Midbrain (tissue), 1 donor: ENCODE measurements at regions not wholly inside any gene's neighbourhood (a gene's known extent, or its start where the extent isn't known, plus 50 kb on each side); places are given as distances from the start of the nearest gene placed in this dataset.

ENCODE experiments used
- DNase-seq: peaks from one replicate; lab custom pipeline; 2025; lab: John Stamatoyannopoulos, UW

DNA sequence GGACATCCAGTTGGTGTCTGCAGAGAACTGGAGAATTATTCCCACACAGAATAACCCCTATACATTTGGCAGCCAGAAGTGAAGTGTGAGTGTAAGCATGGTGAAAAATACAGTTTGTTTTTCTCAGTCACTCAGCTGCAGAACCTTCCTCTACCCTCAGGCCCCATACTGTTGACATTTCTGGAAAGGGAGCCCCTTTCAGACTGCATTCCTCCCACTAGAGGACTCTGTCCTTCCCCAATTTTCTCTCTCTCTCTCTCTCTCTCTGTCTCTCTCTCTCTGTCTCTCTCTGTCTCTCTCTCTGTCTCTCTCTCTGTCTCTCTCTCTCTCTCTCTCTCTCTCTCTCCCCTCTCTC lies 86.8 kb upstream of the STEAP1B start:
- DNase-seq = no peak

DNA sequence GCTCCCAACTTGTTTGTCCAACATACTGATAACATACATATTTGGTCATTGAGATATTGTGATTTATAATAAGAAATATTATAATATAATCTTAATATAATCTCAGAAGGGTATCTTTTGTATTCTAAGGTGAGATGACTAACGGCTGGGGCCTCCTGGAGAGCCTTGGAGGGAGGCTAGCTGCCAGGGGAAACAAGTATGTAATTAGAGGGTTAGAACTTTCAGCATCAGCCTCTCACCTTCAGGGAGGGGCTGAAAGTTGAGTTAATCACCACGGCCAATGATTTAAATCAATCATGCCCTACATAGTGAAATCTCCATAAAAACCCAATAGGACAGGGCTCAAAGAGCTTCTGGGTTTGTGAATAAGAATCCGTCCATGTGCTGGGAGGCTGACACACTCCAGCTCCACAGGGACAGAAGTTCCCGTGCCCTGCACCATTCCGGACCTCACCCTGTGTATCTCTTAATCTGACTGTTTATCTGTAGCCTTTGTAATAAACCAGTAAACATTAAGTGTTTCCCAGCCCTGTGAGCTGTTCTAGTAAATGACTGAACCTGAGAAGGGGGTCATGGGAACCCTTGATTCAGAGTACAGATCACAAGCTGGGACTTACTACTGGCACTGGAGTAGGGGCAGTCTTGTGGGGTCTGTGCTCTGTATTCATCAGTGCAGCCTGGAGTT lies 86.3 kb upstream of the STEAP1B start:
- no peak for DNase-seq

DNA sequence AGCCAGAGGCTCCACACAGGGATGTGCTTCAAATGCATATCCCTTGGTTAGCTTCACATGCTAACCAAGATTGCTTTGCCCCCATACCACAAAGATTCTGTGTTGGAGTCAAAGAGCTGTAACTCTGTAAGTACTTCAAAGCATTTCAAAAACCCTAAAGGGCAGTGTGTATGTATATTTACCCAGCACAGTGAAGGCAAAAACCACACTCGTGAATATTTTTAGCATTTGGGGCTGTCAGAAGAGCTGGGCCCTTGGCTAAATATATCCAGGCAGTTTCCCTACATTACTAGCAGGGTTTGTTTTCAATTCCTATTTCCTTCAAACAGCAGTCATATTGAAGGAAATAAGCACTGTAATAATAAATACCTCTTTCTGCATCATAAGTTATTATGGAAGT lies 84.2 kb upstream of the STEAP1B start:
- peak; percentile 10 for DNase-seq

DNA sequence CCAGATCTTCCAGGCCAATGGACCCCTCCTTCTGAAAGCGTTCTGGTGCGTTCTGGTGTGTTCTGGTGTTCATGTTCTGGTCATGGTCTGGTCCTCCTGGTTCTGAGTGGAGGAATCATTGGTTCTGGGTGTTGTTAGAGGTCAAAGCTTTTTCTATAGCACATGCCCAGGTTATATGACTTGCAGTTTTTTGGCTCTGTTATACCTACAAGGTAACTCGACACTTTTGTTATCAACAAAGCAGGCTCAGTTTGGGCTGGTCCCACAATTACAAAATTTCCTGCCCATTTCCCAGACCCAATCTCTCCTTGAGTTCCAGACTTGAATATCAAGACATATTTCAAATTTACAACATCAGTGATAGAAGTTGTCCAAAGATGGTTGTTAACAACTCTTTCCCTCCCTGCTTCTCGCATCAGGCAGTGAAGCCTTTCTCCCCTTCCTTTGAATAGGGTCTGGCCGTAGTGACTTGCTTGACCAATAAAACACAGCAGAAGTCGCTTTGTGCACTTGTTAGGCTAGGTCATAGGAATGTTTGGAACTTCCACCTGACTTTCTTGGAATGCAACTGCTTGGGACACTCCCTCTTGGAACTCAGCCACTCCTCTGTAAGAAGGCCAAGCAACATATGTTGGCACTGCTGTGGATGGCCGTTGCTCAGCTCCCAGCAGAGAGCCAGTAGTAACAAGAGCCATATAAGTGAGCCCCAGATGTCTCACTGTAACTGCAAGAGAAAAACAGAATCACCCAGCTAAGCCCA lies 83.1 kb upstream of the STEAP1B start:
- no peak for DNase-seq

DNA sequence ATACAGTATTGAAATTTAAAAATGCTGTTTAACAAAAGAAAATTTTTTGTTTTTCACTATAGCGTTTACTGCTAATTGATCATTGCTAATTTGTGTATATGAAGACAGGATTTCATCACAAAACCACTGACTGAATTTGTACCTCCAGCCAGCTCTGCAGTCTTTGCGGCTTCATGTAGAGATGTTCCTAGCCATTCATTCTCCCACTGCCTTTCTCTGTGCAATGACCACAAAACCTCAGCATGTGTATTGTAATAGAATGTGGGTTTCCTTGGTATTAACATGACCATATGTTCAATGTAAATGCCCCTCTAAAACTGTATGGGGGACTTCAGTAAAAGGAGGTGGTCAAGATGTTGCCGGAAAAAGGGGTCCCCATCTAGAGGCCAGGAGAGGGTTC lies 81.1 kb upstream of the STEAP1B start:
- DNase-seq = no peak

DNA sequence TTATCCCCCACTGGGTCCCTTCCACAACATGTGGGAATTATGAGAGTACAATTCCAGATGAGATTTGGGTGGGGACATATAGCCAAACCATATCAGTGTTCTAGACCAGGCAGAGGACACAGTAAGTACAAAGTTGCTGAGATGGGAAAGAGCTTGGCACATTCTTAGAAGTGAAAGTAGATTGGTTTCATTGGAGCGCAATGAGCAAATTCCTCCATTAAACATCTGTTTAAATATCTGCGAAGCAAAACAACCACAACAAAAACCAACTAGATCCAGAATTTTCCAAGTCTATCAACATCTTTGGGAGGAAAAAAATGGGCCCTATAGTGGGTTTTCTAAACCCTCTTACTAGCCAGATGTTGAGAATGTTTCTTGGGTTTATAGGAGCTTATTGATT lies 80.0 kb upstream of the STEAP1B start:
- no peak for DNase-seq

DNA sequence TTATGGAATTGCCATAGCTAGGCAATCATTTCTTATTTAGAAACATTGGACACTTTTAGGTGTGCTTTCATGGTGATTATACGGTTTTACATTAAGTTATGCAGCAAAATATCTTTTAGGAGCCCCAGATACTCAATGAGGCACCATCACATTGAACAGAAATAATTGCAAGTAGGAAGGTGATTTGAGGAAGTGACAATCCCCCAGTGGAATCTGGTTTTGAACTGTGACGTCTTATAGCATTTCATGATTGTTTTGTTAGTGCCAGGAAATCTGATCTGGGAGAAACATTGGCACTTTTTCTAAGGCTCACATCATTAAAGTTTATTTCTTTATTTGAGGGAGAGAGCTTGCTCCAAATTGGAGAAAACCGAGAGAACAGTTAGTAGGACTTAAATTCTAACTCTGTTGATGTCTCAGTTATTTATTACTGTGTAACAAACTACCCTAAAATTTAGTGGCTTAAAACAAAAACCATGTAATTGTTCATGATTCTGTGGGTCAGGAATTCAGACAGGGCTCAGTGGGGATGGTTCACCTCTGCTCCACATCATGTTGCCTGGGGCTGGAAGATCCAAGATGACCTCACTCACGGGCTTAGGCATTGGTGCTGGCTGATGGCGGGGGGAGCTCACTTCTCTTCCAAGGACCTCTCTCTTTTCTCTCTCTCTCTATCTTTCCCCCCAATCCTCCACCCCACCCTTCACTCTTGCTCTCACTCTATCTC lies 78.2 kb upstream of the STEAP1B start:
- no peak for DNase-seq

DNA sequence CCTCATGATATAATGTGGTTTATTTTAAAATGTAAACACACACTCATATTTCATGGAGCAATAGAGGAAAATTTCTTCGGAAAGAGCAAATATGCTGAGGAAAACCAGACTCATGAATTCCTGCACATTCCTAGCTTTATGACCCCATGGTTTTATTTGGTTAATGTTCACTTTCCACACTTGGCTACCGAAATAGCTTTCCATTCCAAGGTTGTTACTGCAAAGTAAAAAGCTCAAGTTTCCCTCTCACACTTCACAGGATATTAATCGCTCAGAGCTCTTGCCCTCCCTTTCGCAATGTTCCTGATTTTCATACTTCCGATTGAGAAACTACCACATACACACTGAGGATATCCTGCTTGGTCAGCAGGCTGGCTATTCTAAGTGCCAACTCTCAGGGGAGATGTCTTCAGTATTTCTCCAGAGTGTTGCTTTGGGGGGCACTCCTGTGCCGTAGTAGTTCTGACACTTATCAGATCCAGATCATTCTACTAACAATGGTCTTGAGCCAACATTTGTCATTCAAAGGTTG lies 77.5 kb upstream of the STEAP1B start:
- peak; percentile 41 for DNase-seq

DNA sequence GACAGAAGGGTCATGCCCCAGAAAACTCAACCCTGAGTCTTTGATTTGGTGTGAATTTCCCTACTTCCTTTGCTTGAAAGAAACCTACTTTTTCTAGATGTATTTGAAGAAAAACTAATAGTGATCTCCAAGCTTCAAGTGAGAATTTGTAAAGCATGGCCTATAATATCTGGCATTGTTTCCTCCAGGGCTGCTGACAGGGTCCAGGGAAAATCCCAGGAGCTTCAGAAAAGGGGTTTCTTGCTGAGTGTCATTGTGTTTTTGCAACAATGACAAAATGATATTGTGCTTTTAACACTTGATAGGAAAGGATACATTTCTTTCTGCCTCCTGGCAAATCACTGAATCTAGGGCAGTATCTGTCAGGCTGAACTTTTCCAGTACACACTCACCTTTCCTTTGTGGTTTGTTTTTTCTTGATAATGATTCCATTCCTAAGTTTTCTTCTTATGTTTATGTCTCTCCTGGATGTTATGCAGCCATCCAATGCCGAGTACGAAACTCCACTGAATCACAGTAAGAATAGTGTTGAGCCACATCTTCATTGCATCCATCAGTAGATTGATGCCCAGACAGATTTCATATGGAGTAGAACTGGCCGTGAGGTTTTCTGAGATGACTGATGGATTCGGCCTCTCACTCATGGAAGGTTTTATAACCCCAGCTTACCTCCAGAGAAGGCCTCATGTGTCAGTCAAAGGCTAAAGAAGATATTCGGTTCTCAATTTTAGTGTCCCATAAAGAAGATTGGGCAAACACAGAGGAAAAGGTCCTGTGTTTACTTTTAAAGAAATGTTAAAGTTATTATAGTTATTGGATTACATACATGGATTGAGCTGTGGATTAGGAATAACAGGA lies 76.9 kb upstream of the STEAP1B start:
- no peak for DNase-seq

DNA sequence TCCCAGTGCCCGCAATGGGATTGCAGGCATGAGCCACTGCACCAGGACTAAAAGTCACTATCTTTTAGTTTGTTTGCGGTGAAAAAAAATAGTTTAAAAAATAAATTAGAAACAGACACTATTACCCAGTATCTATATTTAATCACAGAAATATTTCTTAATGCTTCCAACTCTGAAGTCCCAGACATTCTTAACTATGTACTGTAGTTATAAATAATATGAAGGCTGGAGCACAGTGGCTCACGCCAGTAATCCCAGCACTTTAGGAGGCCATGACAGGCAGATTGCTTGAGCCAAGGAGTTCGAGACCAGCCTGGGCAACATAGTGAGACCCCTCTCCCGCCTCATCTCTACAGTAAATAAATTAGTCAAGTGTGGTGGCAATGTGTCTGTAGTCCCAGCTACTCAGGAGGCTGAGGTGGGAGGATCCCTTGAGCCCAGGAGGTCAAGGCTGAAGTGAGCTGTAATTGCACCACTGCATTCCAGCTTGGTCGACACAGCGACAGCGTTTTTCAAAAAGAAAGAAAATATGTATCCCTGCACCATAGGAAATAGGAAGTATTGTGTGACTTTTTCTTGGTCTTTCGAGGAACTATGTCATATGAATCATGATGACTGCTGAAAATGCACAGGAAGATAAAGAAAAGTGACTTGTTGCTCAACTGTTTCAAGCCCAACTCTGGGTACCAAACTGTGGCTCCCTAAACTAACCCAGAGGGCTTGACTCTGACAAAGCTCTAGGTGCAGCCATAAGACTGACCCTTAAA lies 74.9 kb upstream of the STEAP1B start:
- DNase-seq = no peak

DNA sequence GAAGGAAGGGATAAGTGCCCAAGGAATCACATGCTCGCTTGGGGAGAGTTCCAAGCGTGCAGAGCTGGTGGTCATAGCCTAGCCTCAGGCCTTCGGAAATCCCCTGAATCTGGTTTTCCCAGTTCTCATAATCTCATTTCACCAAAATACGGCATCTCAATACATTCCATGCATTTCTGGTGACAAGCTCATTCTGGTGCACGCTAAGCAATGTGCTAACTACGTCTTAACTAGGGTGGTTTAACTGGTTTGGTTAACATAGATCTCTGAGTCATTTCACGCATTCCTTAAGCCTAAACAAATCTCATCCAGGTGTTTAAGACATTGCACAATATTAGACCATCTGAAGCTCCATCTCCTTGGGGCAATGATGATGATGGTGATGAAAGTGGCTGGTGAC lies 72.9 kb upstream of the STEAP1B start:
- no peak for DNase-seq

DNA sequence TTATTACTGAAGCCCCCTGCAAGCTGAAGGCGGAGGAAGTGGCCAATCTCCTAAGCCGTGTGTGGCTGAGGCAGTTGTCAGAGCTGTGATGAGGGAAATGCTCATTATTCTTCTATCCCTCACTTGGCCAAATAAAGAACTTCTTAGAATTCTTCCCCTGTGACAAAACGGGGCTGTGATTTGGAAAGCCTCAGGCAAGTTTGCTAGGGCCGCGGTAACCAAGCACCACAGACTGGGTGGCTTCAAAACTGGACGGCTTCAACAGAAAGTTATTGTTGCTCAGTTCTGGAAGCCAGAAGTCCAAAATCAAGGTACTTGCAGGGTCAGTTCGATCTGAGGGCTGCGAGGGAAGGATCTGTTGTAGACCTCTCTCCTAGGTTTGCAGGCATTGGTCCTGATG lies 72.3 kb upstream of the STEAP1B start:
- no peak for DNase-seq

DNA sequence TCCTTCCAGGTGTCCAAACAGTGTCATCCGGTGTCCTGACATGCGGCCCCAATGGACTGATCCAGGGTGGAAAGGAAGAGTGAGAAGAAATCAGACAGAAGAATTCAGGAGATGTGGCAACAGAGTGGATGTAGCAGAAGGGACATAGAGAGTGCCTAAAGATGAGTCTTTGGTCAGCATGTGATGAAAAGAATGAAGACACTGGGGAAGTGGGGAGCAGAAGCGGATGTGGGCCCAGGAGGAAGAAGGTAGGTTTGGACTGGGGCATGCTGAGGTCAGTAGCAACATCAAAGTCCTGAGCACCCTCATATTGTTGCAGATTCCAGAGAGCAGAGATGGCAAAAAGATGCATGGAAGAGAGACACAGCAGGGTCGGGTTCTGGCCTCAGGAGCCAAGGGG lies 71.8 kb upstream of the STEAP1B start:
- no peak for DNase-seq

DNA sequence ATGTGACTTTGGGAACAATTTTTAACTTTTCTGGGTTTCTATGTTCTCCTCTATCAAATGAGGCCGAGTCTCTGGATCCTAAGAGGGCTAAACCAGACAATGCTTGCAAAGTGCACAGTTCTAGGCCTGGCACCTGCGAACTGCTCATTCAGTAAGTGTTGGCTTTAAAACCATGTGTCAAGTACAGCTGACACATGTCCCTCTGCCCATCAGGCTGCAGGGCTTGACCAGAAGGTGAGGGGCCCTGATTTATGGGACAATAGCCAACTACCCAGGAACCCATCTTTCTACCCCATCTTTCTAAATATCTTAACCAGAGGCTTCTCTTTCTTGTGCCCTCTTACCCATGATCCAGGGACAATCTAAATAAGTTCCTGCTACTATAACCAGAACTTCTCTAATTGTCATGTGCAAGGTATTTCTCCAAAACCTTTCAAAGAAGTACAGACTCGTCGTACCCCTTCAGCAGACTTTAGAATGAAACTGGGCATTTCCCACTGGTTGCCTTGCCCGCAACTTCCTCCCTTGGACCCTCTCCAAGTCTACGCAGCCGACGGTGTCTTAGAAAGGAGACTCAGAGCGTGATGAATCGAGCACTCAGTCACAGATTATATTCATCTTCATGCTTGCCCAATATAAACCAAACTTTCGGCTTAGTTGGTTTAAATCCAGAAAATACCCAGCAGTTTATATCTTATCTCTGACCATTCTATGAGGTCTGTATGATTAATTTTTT lies 69.8 kb upstream of the STEAP1B start:
- DNase-seq = peak; percentile 40

DNA sequence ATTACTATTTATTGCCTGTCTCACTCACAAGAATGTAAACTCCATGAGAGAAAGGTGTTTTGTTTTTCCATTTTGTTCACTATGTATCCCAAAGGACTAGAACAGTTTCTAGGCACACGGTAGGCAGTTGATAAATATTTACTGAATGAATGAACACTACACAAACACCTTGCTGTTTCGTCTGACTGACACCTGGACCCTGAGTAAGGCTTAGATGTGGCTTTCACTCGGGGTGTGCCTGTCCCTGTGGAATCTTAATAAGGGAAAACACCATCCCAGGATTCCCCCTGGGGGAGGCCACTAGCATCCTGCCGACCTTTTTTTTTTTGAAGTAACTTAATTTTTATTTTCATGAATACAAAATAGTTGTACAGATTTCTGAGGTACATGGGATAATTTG lies 66.6 kb upstream of the STEAP1B start:
- no peak for DNase-seq

DNA sequence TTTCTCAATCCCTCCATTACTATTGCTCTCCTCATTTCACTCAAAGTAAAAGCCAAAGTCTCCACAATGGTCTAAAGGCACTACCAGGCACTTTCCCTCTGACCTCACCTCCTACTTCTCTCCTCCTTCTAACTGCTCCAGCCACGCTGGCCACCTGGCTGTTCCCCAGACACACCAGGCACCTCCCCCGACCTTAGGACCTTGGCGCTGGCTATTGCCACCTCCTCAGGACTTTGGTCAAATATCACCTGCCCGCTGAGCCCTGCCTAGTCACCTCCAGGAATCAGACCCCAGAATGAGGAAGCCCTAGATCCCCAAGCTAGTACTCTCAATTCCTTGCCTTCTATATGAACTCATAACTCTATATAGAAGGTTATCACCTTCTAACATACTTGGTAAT lies 66.2 kb upstream of the STEAP1B start:
- no peak for DNase-seq

DNA sequence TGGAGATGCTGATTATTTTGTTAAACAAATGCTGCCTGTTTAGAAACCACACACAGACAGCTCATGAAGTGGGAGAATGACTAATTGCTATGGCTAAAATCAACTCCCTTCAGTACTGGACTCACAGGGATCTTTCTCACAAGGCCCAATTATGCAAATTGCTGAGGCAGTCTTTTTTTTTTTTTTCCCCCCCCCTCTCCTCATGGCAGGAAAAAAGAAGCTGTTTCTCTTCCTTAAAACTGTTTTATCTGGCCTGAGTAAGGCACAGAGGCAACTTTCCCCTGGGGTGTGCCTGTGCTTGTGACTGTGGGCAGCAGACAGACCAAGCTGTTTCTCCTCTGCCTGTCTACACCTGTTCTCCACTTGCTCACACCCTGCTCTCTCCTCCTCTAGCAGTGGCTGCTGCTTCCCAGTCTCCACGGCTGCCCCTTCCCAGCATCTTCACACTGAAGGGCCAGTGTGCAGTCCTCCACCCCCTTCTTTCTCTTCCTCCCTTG lies 65.4 kb upstream of the STEAP1B start:
- DNase-seq = no peak

DNA sequence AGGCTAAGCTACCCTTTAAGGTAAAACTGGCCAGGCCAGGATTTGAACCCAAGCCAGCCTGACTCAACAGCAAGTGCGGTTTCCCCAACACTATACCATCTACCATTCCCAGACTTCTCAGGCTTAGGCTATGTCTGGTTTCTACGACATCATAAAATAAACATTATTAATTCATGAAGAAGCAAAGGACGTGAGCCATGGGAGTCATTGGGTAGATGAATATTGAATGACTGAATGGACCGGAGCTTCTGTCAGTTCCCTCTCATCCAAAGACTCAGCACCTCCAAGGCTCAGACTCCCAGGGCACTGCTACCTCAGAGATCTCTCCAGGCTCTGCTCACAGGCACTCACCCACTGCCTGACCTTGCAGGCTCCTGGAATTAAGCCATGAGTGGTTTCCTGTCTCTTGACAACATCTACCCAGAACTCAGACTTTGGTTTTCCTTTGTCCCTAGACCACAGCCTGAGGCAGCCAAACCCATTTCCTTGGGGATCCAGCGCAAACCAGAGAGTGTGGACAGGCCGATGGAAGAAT lies 64.6 kb upstream of the STEAP1B start:
- peak; percentile 30 for DNase-seq

DNA sequence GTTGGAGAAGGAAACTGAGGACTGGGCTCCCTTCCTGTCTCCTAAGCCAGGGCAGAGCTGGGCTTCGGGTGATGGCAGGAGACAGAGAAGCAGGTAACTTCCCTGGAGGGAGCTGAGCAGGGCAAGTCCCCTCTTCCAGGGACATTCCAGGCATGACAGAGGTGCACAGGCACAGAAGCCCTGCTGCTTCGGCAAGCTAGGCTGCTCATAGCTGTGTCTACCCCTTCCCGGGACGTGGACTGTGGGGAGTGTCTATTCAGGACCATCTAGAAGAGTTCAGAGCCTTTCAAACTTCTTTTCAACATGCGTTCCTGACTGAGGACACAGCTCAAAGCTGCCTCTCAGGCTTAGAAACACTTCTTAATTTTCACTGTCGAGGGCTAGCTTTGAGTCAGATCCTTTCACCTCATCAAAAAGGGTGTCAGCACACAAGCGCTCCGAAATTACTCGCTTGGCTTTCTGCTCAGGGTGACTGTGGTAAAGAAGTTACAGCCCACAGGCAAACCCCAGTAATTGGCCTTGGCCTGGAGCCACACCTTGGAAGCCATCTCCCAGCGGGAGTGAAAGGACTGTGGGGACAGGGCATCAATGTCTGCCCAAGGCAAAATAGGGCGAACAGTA lies 63.7 kb upstream of the STEAP1B start:
- no peak for DNase-seq
